NCI-H128 (cell line): ENCODE measurements at regions not wholly inside any gene's neighbourhood (a gene's known extent, or its start where the extent isn't known, plus 50 kb on each side); places are given as distances from the start of the nearest gene placed in this dataset.
"Not testable (repeated sequence)": the region's sequence is repeated elsewhere in the genome, so short reads cannot be mapped to it uniquely, and the experiment has no call there.

Experiments used
- DNase-seq: peaks from one replicate; lab custom pipeline; 2025; ENCODE audit not compliant: unreplicated experiment; lab: John Stamatoyannopoulos, UW

GRCh38 chr9:110086537-110086936, 121.4 kb downstream of the C9orf152 start:
- no peak for DNase-seq

GRCh38 chr9:110087605-110088004, 120.4 kb downstream of the C9orf152 start:
- DNase-seq: no peak

GRCh38 chr9:110088099-110088498, 119.9 kb downstream of the C9orf152 start:
- no peak for DNase-seq

- DNase-seq: peak; percentile 59
These were observed 118.1 kb downstream of the C9orf152 start for GRCh38 chr9:110089681-110090370.

- DNase-seq: no peak
These were observed 115.2 kb downstream of the C9orf152 start for GRCh38 chr9:110092792-110093191.

- no peak for DNase-seq
These were observed 114.5 kb downstream of the C9orf152 start for GRCh38 chr9:110093417-110093816.

GRCh38 chr9:110093871-110094270, 114.1 kb downstream of the C9orf152 start:
- DNase-seq: no peak

GRCh38 chr9:110095161-110095595, 112.8 kb downstream of the C9orf152 start:
- DNase-seq: no peak

- DNase-seq: no peak
These were observed 112.2 kb downstream of the C9orf152 start for GRCh38 chr9:110095776-110096175.

GRCh38 chr9:110096674-110097073, 111.3 kb downstream of the C9orf152 start:
- not testable (repeated sequence) for DNase-seq

GRCh38 chr9:110099236-110100095, 108.5 kb downstream of the C9orf152 start:
- DNase-seq: peak; percentile 78

- DNase-seq: no peak
These were observed 106.3 kb downstream of the C9orf152 start for GRCh38 chr9:110101531-110102161.

GRCh38 chr9:110103257-110103656, 104.7 kb downstream of the C9orf152 start:
- DNase-seq: no peak

- no peak for DNase-seq
These were observed 103.6 kb downstream of the C9orf152 start for GRCh38 chr9:110104261-110104809.

GRCh38 chr9:110105107-110105506, 102.9 kb downstream of the C9orf152 start:
- DNase-seq: no peak

- DNase-seq: peak; percentile 32
These were observed 101.3 kb downstream of the C9orf152 start for GRCh38 chr9:110106661-110107060.

- DNase-seq: no peak
These were observed 98.4 kb downstream of the C9orf152 start for GRCh38 chr9:110109333-110110092.

GRCh38 chr9:110110154-110110553, 97.8 kb downstream of the C9orf152 start:
- DNase-seq: no peak

- DNase-seq: no peak
These were observed 96.1 kb downstream of the C9orf152 start for GRCh38 chr9:110111868-110112267.

- DNase-seq: no peak
These were observed 95.2 kb downstream of the C9orf152 start for GRCh38 chr9:110112792-110113191.
